ENCODE measurements at regions not wholly inside any gene's neighbourhood (a gene's known extent, or its start where the extent isn't known, plus 50 kb on each side); places are given as distances from the start of the nearest gene placed in this dataset.
"Not testable (repeated sequence)": the region's sequence is repeated elsewhere in the genome, so short reads cannot be mapped to it uniquely, and the experiment has no call there.

DNA sequence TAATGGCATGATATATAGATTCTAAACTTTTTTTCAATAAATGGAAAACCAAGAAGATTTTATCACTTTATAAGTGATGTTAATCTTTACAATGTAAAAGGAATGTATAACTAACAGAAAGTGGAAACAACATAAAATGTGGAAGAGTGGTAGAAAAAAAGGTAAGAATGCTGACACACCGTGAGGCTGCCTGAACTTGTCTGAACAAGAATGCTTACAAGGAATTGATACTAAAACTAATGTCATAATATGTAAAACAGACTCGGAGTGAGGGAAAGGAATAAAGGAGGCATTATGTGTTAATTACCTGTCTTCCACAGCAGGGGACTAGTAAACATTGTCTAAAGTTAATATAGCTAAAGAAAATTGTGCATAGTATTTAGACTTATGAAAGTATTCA, 958.8 kb upstream of the TMEFF2 start:
- H3K27me3 Mint-ChIP-seq (ENCODE audit: unreplicated experiment), result no peaks in the 10 kb centered on the region
- no peaks in the 10 kb centered on the region for H3K4me1 Mint-ChIP-seq (ENCODE audit: unreplicated experiment)
- no peak overlapping the region for H3K4me3 Mint-ChIP-seq (ENCODE audit: unreplicated experiment)
- no peak overlapping the region for H3K27ac Mint-ChIP-seq (ENCODE audit: unreplicated experiment)
- H3K36me3 Mint-ChIP-seq (ENCODE audit: unreplicated experiment), result no peaks in the 10 kb centered on the region
- TF ChIP-seq, protein P1, sequence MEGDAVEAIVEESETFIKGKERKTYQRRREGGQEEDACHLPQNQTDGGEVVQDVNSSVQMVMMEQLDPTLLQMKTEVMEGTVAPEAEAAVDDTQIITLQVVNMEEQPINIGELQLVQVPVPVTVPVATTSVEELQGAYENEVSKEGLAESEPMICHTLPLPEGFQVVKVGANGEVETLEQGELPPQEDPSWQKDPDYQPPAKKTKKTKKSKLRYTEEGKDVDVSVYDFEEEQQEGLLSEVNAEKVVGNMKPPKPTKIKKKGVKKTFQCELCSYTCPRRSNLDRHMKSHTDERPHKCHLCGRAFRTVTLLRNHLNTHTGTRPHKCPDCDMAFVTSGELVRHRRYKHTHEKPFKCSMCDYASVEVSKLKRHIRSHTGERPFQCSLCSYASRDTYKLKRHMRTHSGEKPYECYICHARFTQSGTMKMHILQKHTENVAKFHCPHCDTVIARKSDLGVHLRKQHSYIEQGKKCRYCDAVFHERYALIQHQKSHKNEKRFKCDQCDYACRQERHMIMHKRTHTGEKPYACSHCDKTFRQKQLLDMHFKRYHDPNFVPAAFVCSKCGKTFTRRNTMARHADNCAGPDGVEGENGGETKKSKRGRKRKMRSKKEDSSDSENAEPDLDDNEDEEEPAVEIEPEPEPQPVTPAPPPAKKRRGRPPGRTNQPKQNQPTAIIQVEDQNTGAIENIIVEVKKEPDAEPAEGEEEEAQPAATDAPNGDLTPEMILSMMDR (IDR thresholded peaks at IDR 0.05), result no peak
- no peaks in the 10 kb centered on the region for H3K9me3 Mint-ChIP-seq (ENCODE audit: unreplicated experiment)
- no peak for DNase-seq (ENCODE audit: extremely low spot score, unreplicated experiment)

DNA sequence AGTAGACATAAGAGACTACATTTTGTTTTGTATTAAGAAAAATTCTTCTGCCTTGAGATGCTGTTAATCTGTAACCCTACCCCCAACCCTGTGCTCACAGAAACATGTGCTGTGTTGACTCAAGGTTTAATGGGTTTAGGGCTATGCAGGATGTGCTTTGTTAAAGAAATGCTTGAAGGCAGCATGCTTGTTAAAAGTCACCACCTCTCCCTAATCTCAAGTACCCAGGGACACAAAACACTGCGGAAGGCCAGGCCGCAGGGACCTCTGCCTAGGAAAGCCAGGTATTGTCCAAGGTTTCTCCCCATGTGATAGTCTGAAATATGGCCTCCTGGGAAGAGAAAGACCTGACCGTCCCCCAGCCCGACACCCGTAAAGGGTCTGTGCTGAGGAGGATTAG, 947.7 kb upstream of the TMEFF2 start:
- not testable (repeated sequence) for H3K27me3 Mint-ChIP-seq (ENCODE audit: unreplicated experiment); H3K27ac Mint-ChIP-seq (ENCODE audit: unreplicated experiment); H3K4me1 Mint-ChIP-seq (ENCODE audit: unreplicated experiment); H3K36me3 Mint-ChIP-seq (ENCODE audit: unreplicated experiment); DNase-seq (ENCODE audit: extremely low spot score, unreplicated experiment); H3K9me3 Mint-ChIP-seq (ENCODE audit: unreplicated experiment); H3K4me3 Mint-ChIP-seq (ENCODE audit: unreplicated experiment)

DNA sequence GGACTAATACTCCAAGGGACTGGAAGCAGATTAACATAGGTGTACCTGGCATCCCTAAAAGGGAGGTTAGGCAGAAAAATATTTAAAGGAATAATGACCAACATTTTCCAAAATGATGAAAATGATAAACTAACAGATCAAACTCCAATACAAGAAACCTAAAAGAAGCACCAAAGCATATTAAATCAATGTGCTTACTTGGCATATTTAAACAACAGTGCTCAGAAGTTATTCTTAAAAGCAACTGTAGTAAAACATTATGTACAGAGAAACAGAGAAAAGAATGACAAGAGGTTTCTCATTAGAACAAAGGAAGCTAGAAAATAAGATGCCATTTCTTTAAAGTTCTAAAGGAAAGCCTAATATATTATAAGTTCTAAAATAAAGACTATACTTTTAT, 947.3 kb upstream of the TMEFF2 start:
- no peaks in the 10 kb centered on the region for H3K27me3 Mint-ChIP-seq (ENCODE audit: unreplicated experiment)
- TF ChIP-seq, protein P1 (IDR thresholded peaks at IDR 0.05), result no peak
- DNase-seq (ENCODE audit: extremely low spot score, unreplicated experiment), result no peak
- peaks cover 5% of the 10 kb centered on the region for H3K9me3 Mint-ChIP-seq (ENCODE audit: unreplicated experiment)
- no peaks in the 10 kb centered on the region for H3K4me1 Mint-ChIP-seq (ENCODE audit: unreplicated experiment)
- peaks cover 3% of the 10 kb centered on the region for H3K36me3 Mint-ChIP-seq (ENCODE audit: unreplicated experiment)
- no peak overlapping the region for H3K27ac Mint-ChIP-seq (ENCODE audit: unreplicated experiment)
- H3K4me3 Mint-ChIP-seq (ENCODE audit: unreplicated experiment), result no peak overlapping the region

DNA sequence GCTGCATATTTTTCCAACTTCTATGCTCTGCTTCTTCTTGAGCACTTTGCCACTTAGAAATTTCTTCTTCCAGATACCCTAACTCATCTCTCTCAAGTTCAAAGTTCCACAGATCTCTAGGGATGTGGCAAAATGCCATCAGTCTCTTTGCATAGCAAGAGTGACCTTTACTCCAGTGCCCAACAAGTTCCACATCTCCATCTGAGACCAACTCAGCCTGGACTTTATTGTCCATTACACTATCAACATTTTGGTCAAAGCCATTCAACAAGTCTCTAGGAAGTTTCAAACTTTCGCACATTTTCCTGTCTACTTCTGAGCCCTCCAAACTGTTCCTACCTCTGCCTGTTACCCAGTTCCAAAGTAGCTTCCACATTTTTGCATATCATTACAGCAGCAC, 946.2 kb upstream of the TMEFF2 start:
- not testable (repeated sequence) for H3K27me3 Mint-ChIP-seq (ENCODE audit: unreplicated experiment); DNase-seq (ENCODE audit: extremely low spot score, unreplicated experiment); H3K9me3 Mint-ChIP-seq (ENCODE audit: unreplicated experiment); H3K4me1 Mint-ChIP-seq (ENCODE audit: unreplicated experiment); H3K4me3 Mint-ChIP-seq (ENCODE audit: unreplicated experiment); H3K27ac Mint-ChIP-seq (ENCODE audit: unreplicated experiment); H3K36me3 Mint-ChIP-seq (ENCODE audit: unreplicated experiment)

DNA sequence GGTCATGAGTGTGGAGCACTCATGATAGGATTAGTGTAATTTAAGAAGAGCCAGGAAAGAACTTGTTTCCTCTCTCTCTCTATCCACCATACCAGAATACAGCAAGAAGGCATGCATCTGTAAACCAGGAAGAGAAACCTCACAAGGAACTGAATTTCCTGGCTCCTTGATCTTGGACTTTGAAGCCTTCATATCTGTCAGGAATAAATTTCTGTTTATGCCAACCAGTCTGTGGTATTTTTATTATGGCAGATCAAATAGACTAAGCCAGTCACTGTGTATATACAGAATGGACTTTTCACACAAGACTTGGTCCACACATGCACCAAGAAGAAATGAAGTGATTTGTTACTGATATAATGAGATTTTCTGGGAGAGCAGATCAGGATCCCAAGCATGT, 930.1 kb upstream of the TMEFF2 start:
- no peak for DNase-seq (ENCODE audit: extremely low spot score, unreplicated experiment)
- Mint-ChIP-seq H3K4me1 (ENCODE audit: unreplicated experiment) (no peaks in the 10 kb centered on the region), H3K4me3 (ENCODE audit: unreplicated experiment) (no peak overlapping the region), H3K9me3 (ENCODE audit: unreplicated experiment) (no peaks in the 10 kb centered on the region), H3K36me3 (ENCODE audit: unreplicated experiment) (no peaks in the 10 kb centered on the region), H3K27me3 (ENCODE audit: unreplicated experiment) (no peaks in the 10 kb centered on the region), H3K27ac (ENCODE audit: unreplicated experiment) (no peak overlapping the region)
- TF ChIP-seq, protein P1 (IDR thresholded peaks at IDR 0.05), result no peak

DNA sequence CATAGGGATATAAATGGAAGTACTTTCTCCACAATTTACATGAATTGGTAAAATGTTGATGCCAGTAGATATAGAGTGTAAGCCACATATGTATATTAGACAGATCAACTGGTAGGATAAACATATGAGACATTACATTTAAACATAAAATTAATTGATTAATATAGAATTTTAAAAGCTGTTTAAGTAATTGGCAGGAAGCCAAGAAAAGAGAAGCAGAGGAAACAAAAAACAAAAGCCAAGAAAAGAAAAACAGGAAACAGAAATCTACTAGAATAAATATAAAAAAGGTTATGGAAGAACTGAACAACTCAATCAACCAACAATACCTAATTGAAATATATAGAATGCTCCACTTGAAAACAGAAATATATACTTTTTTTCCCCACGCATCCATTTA, 920.1 kb upstream of the TMEFF2 start:
- no peak for DNase-seq (ENCODE audit: extremely low spot score, unreplicated experiment)
- Mint-ChIP-seq H3K4me3 (ENCODE audit: unreplicated experiment) (no peak overlapping the region), H3K9me3 (ENCODE audit: unreplicated experiment) (no peaks in the 10 kb centered on the region), H3K27me3 (ENCODE audit: unreplicated experiment) (no peaks in the 10 kb centered on the region), H3K36me3 (ENCODE audit: unreplicated experiment) (no peaks in the 10 kb centered on the region), H3K27ac (ENCODE audit: unreplicated experiment) (no peak overlapping the region), H3K4me1 (ENCODE audit: unreplicated experiment) (no peaks in the 10 kb centered on the region)
- TF ChIP-seq, protein P1 (IDR thresholded peaks at IDR 0.05), result no peak

All from osteocyte (in vitro differentiated cells).